ENCODE measurements at regions not wholly inside any gene's neighbourhood (a gene's known extent, or its start where the extent isn't known, plus 50 kb on each side); places are given as distances from the start of the nearest gene placed in this dataset.

- TF ChIP-seq, protein P1, sequence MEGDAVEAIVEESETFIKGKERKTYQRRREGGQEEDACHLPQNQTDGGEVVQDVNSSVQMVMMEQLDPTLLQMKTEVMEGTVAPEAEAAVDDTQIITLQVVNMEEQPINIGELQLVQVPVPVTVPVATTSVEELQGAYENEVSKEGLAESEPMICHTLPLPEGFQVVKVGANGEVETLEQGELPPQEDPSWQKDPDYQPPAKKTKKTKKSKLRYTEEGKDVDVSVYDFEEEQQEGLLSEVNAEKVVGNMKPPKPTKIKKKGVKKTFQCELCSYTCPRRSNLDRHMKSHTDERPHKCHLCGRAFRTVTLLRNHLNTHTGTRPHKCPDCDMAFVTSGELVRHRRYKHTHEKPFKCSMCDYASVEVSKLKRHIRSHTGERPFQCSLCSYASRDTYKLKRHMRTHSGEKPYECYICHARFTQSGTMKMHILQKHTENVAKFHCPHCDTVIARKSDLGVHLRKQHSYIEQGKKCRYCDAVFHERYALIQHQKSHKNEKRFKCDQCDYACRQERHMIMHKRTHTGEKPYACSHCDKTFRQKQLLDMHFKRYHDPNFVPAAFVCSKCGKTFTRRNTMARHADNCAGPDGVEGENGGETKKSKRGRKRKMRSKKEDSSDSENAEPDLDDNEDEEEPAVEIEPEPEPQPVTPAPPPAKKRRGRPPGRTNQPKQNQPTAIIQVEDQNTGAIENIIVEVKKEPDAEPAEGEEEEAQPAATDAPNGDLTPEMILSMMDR (conservative IDR thresholded peaks at IDR 0.05; ENCODE audit: low read depth, low read length) = no peak
- no peak for TF ChIP-seq EZH2 (IDR thresholded peaks at IDR 0.05; ENCODE audit: borderline replicate concordance, low read depth, low read length, poor library complexity, severe bottlenecking)
These were observed 431.6 kb upstream of the CXADR start for GRCh38 chr21:17081193-17081592.

Measured in A673 (cell line).